Lower leg skin (tissue), 3 donors: ENCODE measurements at regions not wholly inside any gene's neighbourhood (a gene's known extent, or its start where the extent isn't known, plus 50 kb on each side); places are given as distances from the start of the nearest gene placed in this dataset.

Experiments
- CTCF ChIP-seq, 3 donors: fragments of 450-650 bp; IDR thresholded peaks; one replicate each; pipeline ENCODE4 v1.5.1; 2016; ENCODE audit warnings: antibody characterized with exemption in 3 of 3, mild to moderate bottlenecking in 3 of 3, moderate library complexity in 2 of 3
- POLR2A ChIP-seq, 2 donors: fragments of 450-650 bp; IDR thresholded peaks; one replicate each; pipeline ENCODE4 v1.6.1; 2016 to 2017; ENCODE audit warnings: antibody characterized with exemption in 2 of 2, mild to moderate bottlenecking in 1 of 2, moderate library complexity in 1 of 2

- TF ChIP-seq CTCF (IDR thresholded peaks at IDR 0.05), result no peak
- TF ChIP-seq POLR2A (IDR thresholded peaks at IDR 0.05), result no peak
Measured at GRCh38 chr1:81435175-81435574, 365.6 kb upstream of the ADGRL2 start.
